H1 (cell line): ENCODE measurements at regions not wholly inside any gene's neighbourhood (a gene's known extent, or its start where the extent isn't known, plus 50 kb on each side); places are given as distances from the start of the nearest gene placed in this dataset.

Experiments used
- CTCF ChIA-PET: fragments of 300-600 bp; sonication (Branson Sonifier 250); formaldehyde crosslinking; loops from one replicate; lab custom pipeline; 2021; ENCODE audit not compliant: partially characterized antibody; lab: Charles Lee
- POLR2A ChIA-PET: fragments of 300-600 bp; sonication (Branson Sonifier 250); formaldehyde crosslinking; loops from one replicate; lab custom pipeline; 2021; ENCODE audit warnings: inconsistent platforms; ENCODE audit not compliant: partially characterized antibody; lab: Charles Lee
- DNase-seq, 2 experiments: peaks; one replicate each; pipeline versions ENCODE4 v3.0.0 to v3.0.0-alpha.2; 2010 to 2022; ENCODE audit warnings: low spot score in 2 of 2, low read depth in 1 of 2, mixed read lengths in 1 of 2
- FAIRE-seq: peaks from 2 replicates; lab custom pipeline; 2011; peaks lifted over from hg19 to GRCh38; lab: Jason Lieb, UNC
- H2AFZ ChIP-seq: 2 replicates; pipeline ENCODE4 v1.8.1; 2012; ENCODE audit warnings: low read length, inconsistent platforms
- H2AK5ac ChIP-seq: 2 replicates; pipeline ENCODE4 v1.6.1; 2013; ENCODE audit warnings: low read depth, low read length
- H2BK120ac ChIP-seq: replicated peaks from 2 replicates; pipeline ENCODE3; 2013; ENCODE audit warnings: low read depth, low read length, inconsistent platforms
- H2BK12ac ChIP-seq: 2 replicates; pipeline ENCODE4 v1.6.1; 2013; ENCODE audit warnings: low read depth, low read length
- H2BK15ac ChIP-seq: 2 replicates; pipeline ENCODE4 v1.6.1; 2013; ENCODE audit warnings: low read length
- H2BK20ac ChIP-seq: 2 replicates; pipeline ENCODE4 v1.6.1; 2013; ENCODE audit warnings: low read length
- H2BK5ac ChIP-seq: 2 replicates; pipeline ENCODE4 v1.6.1; 2013; ENCODE audit warnings: low read depth, low read length
- H3K14ac ChIP-seq: 2 replicates; pipeline ENCODE4 v1.6.1; 2013; ENCODE audit warnings: inconsistent platforms; ENCODE audit not compliant: insufficient read length
- H3K18ac ChIP-seq: 2 replicates; pipeline ENCODE4 v1.6.1; 2013; ENCODE audit warnings: low read length; ENCODE audit errors: extremely low read depth
- H3K23ac ChIP-seq: 2 replicates; pipeline ENCODE4 v1.6.1; 2013; ENCODE audit warnings: inconsistent platforms; ENCODE audit not compliant: insufficient read length
- H3K23me2 ChIP-seq: 2 replicates; pipeline ENCODE4 v1.6.1; 2013; ENCODE audit warnings: low read depth, low read length
- H3K27ac ChIP-seq: 2 replicates; pipeline ENCODE4 v1.6.1; 2011; ENCODE audit warnings: low read depth, low read length, inconsistent platforms
- H3K27me3 ChIP-seq, 4 experiments: replicated peaks in 1 of 4; 1 replicate in 1 of 4; 2 replicates in 3 of 4; pipeline versions ENCODE4 v1.6.1 to v1.8.1; 2011 to 2013; ENCODE audit warnings: low read length in 3 of 4, mild to moderate bottlenecking in 3 of 4, inconsistent platforms in 2 of 4, mixed read lengths in 2 of 4, moderate library complexity in 1 of 4; ENCODE audit not compliant: control insufficient read depth in 3 of 4, insufficient read depth in 3 of 4; ENCODE audit errors: extremely low read depth in 1 of 4
- H3K36me3 ChIP-seq, 4 experiments: 2 replicates each; pipeline versions ENCODE4 v1.6.1 to v1.8.1; 2011 to 2013; ENCODE audit warnings: mild to moderate bottlenecking in 4 of 4, low read length in 3 of 4, moderate library complexity in 2 of 4, control low read depth in 1 of 4, inconsistent platforms in 1 of 4; ENCODE audit not compliant: insufficient read depth in 4 of 4, control insufficient read depth in 2 of 4
- H3K4ac ChIP-seq: replicated peaks from 2 replicates; pipeline ENCODE3; 2013; ENCODE audit warnings: low read length, low read depth, mixed read lengths, inconsistent platforms; ENCODE audit not compliant: insufficient read length
- H3K4me1 ChIP-seq, 4 experiments: replicated peaks in 1 of 4; 1 replicate in 1 of 4; 2 replicates in 3 of 4; pipeline versions ENCODE4 v1.6.1 to v1.8.1; 2011 to 2013; ENCODE audit warnings: low read length in 3 of 4, inconsistent platforms in 2 of 4, mixed read lengths in 1 of 4; ENCODE audit not compliant: insufficient read depth in 4 of 4, control insufficient read depth in 3 of 4
- H3K4me2 ChIP-seq, 2 experiments: 2 replicates each; pipeline versions ENCODE4 v1.6.1 to v1.8.1; 2011 to 2013; ENCODE audit warnings: low read depth in 2 of 2, low read length in 2 of 2, control low read depth in 1 of 2, inconsistent platforms in 1 of 2, mild to moderate bottlenecking in 1 of 2; ENCODE audit not compliant: insufficient read depth in 1 of 2
- H3K4me3 ChIP-seq, 4 experiments: fragments of 200-600, 300-600 bp in 1 of 4; sonication (generic), shearing (Covaris generic), sonication (Bioruptor Twin) in 1 of 4; 2 replicates each; pipeline versions ENCODE4 v1.5.1 to v1.8.1; 2011 to 2016; ENCODE audit warnings: low read length in 4 of 4, low read depth in 3 of 4, control low read depth in 2 of 4, inconsistent platforms in 2 of 4, mild to moderate bottlenecking in 2 of 4, mixed read lengths in 1 of 4, moderate library complexity in 1 of 4; ENCODE audit not compliant: insufficient read depth in 2 of 4; ENCODE audit errors: extremely low read depth in 1 of 4
- H3K56ac ChIP-seq: replicated peaks from 2 replicates; pipeline ENCODE3; 2013; ENCODE audit warnings: low read depth, mild to moderate bottlenecking, mixed read lengths, low read length, inconsistent platforms; ENCODE audit not compliant: insufficient read length
- H3K79me1 ChIP-seq: 2 replicates; pipeline ENCODE4 v1.6.1; 2013; ENCODE audit warnings: low read depth, low read length, control low read depth
- H3K79me2 ChIP-seq, 2 experiments: 2 replicates each; pipeline versions ENCODE4 v1.6.1 to v1.8.1; 2012 to 2013; ENCODE audit warnings: low read length in 2 of 2, mild to moderate bottlenecking in 2 of 2, inconsistent platforms in 1 of 2; ENCODE audit not compliant: insufficient read depth in 2 of 2, control insufficient read depth in 1 of 2
- H3K9ac ChIP-seq, 4 experiments: replicated peaks in 1 of 4; 1 replicate in 1 of 4; 2 replicates in 3 of 4; pipeline versions ENCODE4 v1.6.1 to v1.8.1; 2011 to 2013; ENCODE audit warnings: low read depth in 3 of 4, low read length in 3 of 4, control low read depth in 2 of 4, mild to moderate bottlenecking in 2 of 4, moderate library complexity in 2 of 4, inconsistent platforms in 1 of 4; ENCODE audit errors: extremely low read depth in 1 of 4
- H3K9me3 ChIP-seq, 2 experiments: 2 replicates each; pipeline versions ENCODE4 v1.6.1 to v1.8.1; 2012 to 2013; ENCODE audit warnings: mild to moderate bottlenecking in 2 of 2, moderate library complexity in 2 of 2, control low read depth in 1 of 2, inconsistent platforms in 1 of 2, low read depth in 1 of 2, low read length in 1 of 2, mixed read lengths in 1 of 2; ENCODE audit not compliant: insufficient read depth in 2 of 2
- H4K20me1 ChIP-seq, 2 experiments: replicated peaks in 1 of 2; 2 replicates each; pipeline versions ENCODE3 to v1.8.1; 2011 to 2013; ENCODE audit warnings: inconsistent platforms in 2 of 2, low read length in 2 of 2, mild to moderate bottlenecking in 1 of 2; ENCODE audit not compliant: insufficient read depth in 2 of 2, control insufficient read depth in 1 of 2
- H4K5ac ChIP-seq: 2 replicates; pipeline ENCODE4 v1.6.1; 2013; ENCODE audit warnings: low read length, low read depth, mixed read lengths, inconsistent platforms; ENCODE audit not compliant: insufficient read length
- H4K8ac ChIP-seq: 2 replicates; pipeline ENCODE4 v1.8.0; 2013; ENCODE audit warnings: mild to moderate bottlenecking, moderate library complexity, low read length, inconsistent platforms; ENCODE audit not compliant: insufficient read depth; ENCODE audit errors: extremely low read depth
- H4K91ac ChIP-seq: replicated peaks from 2 replicates; pipeline ENCODE3; 2013; ENCODE audit warnings: low read length, mixed read lengths, inconsistent platforms; ENCODE audit not compliant: insufficient read length
- KDM4A ChIP-seq: IDR thresholded peaks from one replicate; pipeline ENCODE4 v1.7.1; 2012; ENCODE audit warnings: low read depth, mild to moderate bottlenecking, moderate library complexity, low read length, inconsistent platforms; ENCODE audit not compliant: severe bottlenecking
- ZNF274 ChIP-seq: IDR thresholded peaks from 2 replicates; pipeline ENCODE4 v1.7.0; 2012; ENCODE audit warnings: low read length, borderline replicate concordance; ENCODE audit errors: extremely low read depth
- WGBS, 2 experiments: shearing (Covaris generic) in 1 of 2; methylation state at CpG; one replicate each; pipeline versions ENCODE4 v1.1.6 to v1.1.7; 2013 to 2015; ENCODE audit warnings: low lambda C conversion rate in 2 of 2, mixed read lengths in 2 of 2, inconsistent platforms in 1 of 2, low coverage in 1 of 2, missing lambda C conversion rate in 1 of 2; ENCODE audit not compliant: insufficient replicate concordance in 2 of 2, insufficient coverage in 1 of 2, insufficient read length in 1 of 2; ENCODE audit errors: extremely low coverage in 1 of 2, missing lambda C conversion rate in 1 of 2; 5-methylcytosine and 5-hydroxymethylcytosine counted together
- TF ChIP-seq, protein P1 (sequence below): IDR thresholded peaks from 2 replicates; pipeline ENCODE4 v1.6.1; 2011; ENCODE audit warnings: low read depth, mild to moderate bottlenecking, low read length; ENCODE audit not compliant: insufficient read depth

GRCh38 chr4:89598602-89599001 is 238.4 kb downstream of the SNCA start:
- CTCF ChIA-PET: no interaction called here
- DNase-seq: no peak
- WGBS, 2 experiments: 42% methylated on average over 1 of the region's 1 CpG; no CpG with 5 or more reads in 1 of the 2 experiments
- TF ChIP-seq ZNF274 (no peak), KDM4A (no peak)
- TF ChIP-seq, protein P1, sequence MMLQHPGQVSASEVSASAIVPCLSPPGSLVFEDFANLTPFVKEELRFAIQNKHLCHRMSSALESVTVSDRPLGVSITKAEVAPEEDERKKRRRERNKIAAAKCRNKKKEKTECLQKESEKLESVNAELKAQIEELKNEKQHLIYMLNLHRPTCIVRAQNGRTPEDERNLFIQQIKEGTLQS: no peak

More at GRCh38 chr4:89598602-89599001, 238.4 kb downstream of the SNCA start:
- H4K91ac ChIP-seq: no peak overlapping the region
- H3K18ac ChIP-seq: no peak overlapping the region
- H4K20me1 ChIP-seq: no peaks in the 10 kb centered on the region
- no peak overlapping the region for H2AFZ ChIP-seq
- H3K23ac ChIP-seq: no peak overlapping the region
- no peak overlapping the region for H3K14ac ChIP-seq
- no peak overlapping the region for H2AK5ac ChIP-seq
- no peak overlapping the region for H3K27ac ChIP-seq
- no peak overlapping the region for H2BK120ac ChIP-seq
- H3K4me1 ChIP-seq: no peaks in the 10 kb centered on the region
- H4K8ac ChIP-seq: no peak overlapping the region
- H2BK12ac ChIP-seq: no peak overlapping the region
- H4K5ac ChIP-seq: no peak overlapping the region
- no peak overlapping the region for H3K4me2 ChIP-seq
- H3K9ac ChIP-seq: no peak overlapping the region
- no peaks in the 10 kb centered on the region for H3K79me1 ChIP-seq
- no peaks in the 10 kb centered on the region for H3K79me2 ChIP-seq
- no peaks in the 10 kb centered on the region for H3K23me2 ChIP-seq
- H3K27me3 ChIP-seq: peaks cover 0 to 1% (median 0%) of the 10 kb centered on the region in 4 experiments; a peak in 1 of 7 replicates
- H3K4me3 ChIP-seq: no peak overlapping the region
- no peaks in the 10 kb centered on the region for H3K9me3 ChIP-seq
- no peak overlapping the region for H2BK5ac ChIP-seq
- H3K56ac ChIP-seq: no peak overlapping the region
- no peaks in the 10 kb centered on the region for H3K36me3 ChIP-seq
- H3K4ac ChIP-seq: no peak overlapping the region
- no peak overlapping the region for H2BK15ac ChIP-seq
- POLR2A ChIA-PET: no interaction called here
- no peak overlapping the region for H2BK20ac ChIP-seq
- FAIRE-seq: no peak
